HG02852 (cell line): ENCODE measurements at regions not wholly inside any gene's neighbourhood (a gene's known extent, or its start where the extent isn't known, plus 50 kb on each side); places are given as distances from the start of the nearest gene placed in this dataset.
"Not testable (repeated sequence)": the region's sequence is repeated elsewhere in the genome, so short reads cannot be mapped to it uniquely, and the experiment has no call there.

Experiments
- ATAC-seq: cut with Tn5 transposase; IDR thresholded peaks from one replicate; pipeline ENCODE4 v1.9.1; 2021; ENCODE audit warnings: mild to moderate bottlenecking, moderate library complexity; ENCODE audit not compliant: unreplicated experiment

DNA sequence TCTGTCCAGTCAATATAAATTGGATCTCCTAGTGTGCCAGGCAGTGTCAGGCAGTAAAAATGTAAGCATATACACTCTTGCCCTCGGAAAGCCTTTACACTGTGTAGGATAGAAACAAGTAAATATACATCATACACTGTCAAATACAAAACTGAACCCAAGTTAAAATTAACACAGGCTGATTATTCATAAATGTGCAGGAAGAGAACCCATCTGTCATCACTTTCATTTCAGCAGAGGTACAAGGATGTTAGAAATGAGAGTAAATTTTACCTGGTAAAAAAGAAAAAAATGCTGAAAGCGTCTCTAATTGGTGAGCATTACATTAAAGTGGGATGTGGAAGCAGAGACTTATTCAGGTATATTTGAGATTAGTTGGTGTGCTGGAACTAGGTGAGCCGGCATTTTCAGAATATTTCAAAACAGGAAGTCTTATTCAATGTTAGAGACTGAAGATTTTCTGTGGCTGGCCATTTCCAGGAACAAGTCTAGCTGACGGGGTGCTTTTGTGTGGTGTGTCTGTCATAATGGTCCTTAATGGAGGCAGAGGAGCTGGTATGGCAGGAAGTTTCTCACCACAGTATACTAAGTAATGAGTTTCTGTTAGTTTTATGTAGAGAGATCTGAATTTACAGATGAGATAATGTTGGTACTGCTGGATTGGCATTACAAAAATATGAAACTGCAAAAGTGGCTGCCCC lies 192.6 kb downstream of the CASP12 start:
- peak; percentile 99 for ATAC-seq

DNA sequence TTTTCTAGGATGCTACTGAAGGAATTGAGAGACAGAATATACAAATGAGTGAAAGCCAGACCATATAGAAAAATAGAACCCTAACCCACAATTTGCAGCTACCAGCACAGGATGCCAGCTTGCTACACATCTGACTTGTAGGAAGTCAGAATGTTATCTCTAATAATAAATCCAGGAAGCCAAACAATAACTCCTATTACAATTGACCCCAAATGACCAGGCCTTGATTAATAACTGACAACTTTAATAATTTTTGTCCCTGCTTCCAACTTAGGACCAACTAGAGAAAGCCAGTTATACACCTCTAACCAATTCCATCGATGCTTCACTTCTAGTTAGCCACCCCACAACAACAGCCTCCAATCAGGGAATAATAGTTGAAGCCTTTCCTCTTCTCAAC lies 193.4 kb downstream of the CASP12 start:
- ATAC-seq: no peak

DNA sequence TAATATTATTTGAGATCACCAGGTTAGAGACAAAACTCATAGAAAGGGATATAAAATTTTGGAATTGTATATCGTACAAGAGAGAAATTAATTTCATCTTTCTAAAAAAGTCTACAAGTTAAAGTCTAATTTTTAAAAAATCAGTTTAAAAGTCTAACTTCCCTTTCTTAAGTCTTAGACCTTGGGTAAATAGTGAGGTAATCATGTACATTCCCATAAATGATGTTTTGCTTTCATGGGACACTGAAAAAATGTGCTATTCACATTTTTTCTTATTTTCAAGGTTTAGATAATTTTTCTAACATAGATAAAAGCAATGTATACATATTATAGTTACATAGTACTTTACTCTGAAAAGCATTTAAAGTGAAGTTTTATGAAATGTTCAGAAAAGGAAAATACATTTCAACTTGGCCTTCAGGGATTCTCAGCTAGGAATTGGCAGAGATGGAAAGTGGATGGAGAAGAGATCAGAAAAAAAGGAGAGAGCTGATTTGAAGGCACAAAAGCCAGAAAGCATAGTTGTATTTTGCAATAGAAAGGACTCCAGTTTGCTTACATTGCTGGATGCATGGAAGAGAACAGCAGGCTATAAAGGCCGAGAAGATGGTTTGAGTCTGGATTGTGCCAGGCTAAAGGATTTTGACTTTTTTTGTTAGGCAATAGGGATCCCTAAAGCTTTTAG lies 194.0 kb downstream of the CASP12 start:
- ATAC-seq: no peak

GRCh38 chr11:104700609-104701008 lies 197.7 kb downstream of the CASP12 start:
- no peak for ATAC-seq

- ATAC-seq: no peak
These were observed 198.3 kb downstream of the CASP12 start for GRCh38 chr11:104699981-104700380.

DNA sequence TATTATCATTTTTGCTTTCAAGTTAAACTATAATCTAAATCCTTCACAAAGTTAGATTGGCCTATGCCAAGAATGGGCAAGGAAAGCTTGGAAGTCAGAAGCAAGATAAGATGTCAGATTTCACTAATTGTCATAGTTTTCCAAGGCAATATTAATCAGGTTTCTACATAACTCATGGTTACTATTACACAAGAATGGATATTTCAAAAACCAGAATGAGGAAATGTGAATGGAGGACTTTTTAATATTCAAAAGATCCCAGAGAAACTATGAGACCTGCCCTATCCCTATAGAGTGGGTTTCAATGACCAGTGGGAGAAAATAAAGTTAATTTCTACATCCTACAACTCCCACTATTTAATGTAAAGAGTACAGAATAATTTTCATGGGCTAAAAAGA lies 203.2 kb downstream of the CASP12 start:
- ATAC-seq: no peak

- ATAC-seq: no peak
These were observed 203.8 kb downstream of the CASP12 start for GRCh38 chr11:104694259-104695064.

- ATAC-seq: no peak
These were observed 205.5 kb downstream of the CASP12 start for GRCh38 chr11:104692751-104693150.

- ATAC-seq: no peak
These were observed 207.1 kb downstream of the CASP12 start for GRCh38 chr11:104691129-104691528.

- ATAC-seq: no peak
These were observed 208.0 kb downstream of the CASP12 start for GRCh38 chr11:104690241-104690640.

DNA sequence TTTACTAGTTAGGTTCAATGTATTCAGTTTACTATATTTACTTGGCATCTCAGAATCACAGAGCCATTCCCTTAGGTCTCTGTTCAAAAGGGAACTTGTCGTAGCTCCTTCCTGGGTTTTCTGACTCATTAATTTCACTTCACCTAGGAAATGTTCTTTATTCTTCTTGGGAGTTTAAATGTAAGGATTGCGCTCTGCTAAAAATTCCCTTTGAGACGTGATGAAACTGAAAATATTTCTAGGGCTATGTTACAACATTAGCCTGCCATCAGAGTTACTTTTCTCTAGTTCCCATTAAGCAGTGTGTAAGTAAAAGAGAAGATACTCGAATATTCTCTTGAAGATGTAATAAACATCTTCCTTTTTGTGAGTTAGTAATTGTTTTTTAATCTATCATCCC lies 209.5 kb downstream of the CASP12 start:
- no peak for ATAC-seq

GRCh38 chr11:104682206-104682605 lies 216.1 kb downstream of the CASP12 start:
- no peak for ATAC-seq

DNA sequence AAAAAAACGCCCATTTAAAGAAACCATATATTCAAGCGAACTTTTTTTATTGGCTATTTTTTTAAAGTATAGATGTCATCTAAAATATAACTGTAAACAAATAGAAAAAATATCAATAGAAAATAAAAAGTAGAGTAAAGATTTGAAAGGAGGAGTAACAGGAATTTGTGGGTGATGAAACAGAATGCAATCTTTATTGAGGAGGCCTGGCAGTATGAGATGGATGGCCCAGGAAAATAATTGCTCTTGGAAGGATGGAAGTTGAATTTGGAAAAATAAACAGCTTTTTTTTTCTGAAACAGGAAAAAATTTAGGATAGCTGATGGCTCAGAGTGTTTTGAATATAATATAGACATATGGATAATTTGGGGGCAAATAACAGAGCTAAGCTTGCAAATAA lies 219.0 kb downstream of the CASP12 start:
- no peak for ATAC-seq

- ATAC-seq: no peak
These were observed 219.9 kb downstream of the CASP12 start for GRCh38 chr11:104678408-104678807.

DNA sequence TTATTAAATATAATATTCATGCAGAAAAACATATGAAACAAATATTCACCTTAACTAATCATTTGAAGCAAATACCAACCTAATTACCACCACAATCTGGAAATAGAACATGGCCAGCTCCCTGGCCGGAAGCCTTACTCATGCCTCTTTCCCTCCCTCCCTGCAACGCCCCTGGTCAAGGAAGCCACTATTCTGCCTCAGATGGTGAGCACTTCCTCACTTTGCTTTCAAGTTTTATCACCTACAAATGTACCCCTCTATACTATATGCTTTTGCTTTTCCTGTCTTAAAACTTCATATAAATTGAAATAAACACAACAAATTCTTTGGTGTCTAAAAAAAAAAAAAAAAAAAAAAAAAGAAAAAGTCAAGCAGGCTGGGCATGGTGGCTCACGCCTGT lies 221.2 kb downstream of the CASP12 start:
- not testable (repeated sequence) for ATAC-seq

- ATAC-seq: no peak
These were observed 225.4 kb downstream of the CASP12 start for GRCh38 chr11:104672897-104673296.

DNA sequence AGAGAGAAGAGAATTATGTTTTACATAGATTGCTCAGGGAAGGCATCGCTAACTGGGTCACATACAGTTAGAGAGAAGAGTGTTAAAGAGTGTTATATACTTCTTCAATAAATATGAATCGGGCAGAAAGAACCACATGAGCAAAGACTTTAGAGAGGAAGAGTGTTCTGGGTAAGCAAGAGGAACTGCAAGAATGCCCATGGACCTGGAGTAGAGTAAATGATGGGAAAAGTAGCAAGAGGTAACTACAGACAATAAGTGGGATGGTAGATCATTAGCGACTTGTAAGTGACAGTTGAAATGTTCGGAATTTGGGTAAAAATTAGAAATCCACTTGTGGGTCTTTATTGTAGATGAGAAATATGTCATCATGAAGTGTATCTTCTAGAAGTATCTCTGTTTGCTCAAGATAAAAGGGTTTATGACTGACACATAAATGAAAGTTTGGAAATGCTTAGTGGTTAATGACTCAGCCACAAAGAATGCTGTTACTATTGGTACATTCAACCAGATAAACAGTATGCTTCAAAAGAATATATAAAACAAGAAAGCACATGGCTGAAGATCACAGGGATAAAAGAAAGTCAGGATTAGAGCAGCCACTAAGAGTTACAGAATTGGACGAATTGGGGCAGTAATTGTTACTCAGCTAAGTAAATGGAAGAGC lies 229.3 kb downstream of the CASP12 start:
- no peak for ATAC-seq

DNA sequence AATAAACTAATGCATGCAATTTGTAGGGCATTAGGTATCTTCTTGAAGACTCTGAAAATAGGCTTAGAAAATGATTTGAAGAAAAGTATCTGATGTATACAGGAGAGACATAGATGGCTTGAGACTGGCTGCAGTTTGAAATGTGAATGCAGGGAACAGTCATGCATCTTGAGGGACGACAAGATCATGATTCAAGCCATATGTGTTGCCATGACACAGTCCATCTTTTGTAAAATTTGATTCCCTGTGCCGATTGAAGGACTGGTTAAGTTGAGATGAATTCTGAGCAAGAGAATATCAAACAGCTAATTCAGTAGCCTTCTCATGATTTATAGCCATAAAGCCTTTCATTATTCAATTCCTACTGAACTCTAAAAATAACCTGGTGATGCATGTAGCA lies 231.6 kb downstream of the CASP12 start:
- ATAC-seq: no peak

- ATAC-seq: no peak
These were observed 232.6 kb downstream of the CASP12 start for GRCh38 chr11:104665641-104666040.

- no peak for ATAC-seq
These were observed 234.8 kb downstream of the CASP12 start for GRCh38 chr11:104663190-104664140.
